IMR-90 (cell line): ENCODE measurements at regions not wholly inside any gene's neighbourhood (a gene's known extent, or its start where the extent isn't known, plus 50 kb on each side); places are given as distances from the start of the nearest gene placed in this dataset.

Experiments
- ATAC-seq: fragments of 200-7000 bp; cut with Tn5 transposase; 2 replicates; pipeline ENCODE4 v1.9.1; 2020; ENCODE audit warnings: low read depth, mild to moderate bottlenecking, moderate library complexity
- BruUV-seq: library from RNA; stranded (reverse); fragments of 400-500 nt; replicated peaks from 2 replicates; lab custom pipeline; 2021; lab: Mats Ljungman, UMichigan
- CTCF ChIA-PET: fragments of 300-600 bp; formaldehyde crosslinking; extraction: SDS; loops from one replicate; lab custom pipeline; 2021; ENCODE audit warnings: antibody characterized with exemption; lab: Yijun Ruan, JAX
- POLR2A ChIA-PET: fragments of 300-600 bp; sonication (Branson Sonifier 250); formaldehyde crosslinking; loops from one replicate; lab custom pipeline; 2022; ENCODE audit warnings: antibody characterized with exemption; ENCODE audit not compliant: unreplicated experiment; lab: Charles Lee
- DNase-seq: peaks from one replicate; pipeline ENCODE4 v3.0.0; 2013
- H2AFZ ChIP-seq: replicated peaks from 2 replicates; pipeline ENCODE3; 2013; ENCODE audit warnings: low read length, mild to moderate bottlenecking; ENCODE audit not compliant: poor library complexity
- H2AK5ac ChIP-seq: 2 replicates; pipeline ENCODE4 v1.6.1; 2013; ENCODE audit warnings: low read depth, low read length, inconsistent platforms
- H2AK9ac ChIP-seq: replicated peaks from 2 replicates; pipeline ENCODE3; 2013; ENCODE audit warnings: mild to moderate bottlenecking, low read depth, low read length, moderate library complexity; ENCODE audit not compliant: poor library complexity
- H2BK120ac ChIP-seq: 2 replicates; pipeline ENCODE4 v1.6.1; 2013; ENCODE audit warnings: low read depth, low read length, inconsistent platforms
- H2BK15ac ChIP-seq: 3 replicates; pipeline ENCODE4 v1.6.1; 2013; ENCODE audit warnings: low read depth, low read length, inconsistent platforms
- H2BK20ac ChIP-seq: 2 replicates; pipeline ENCODE4 v1.6.1; 2013; ENCODE audit warnings: low read depth, mild to moderate bottlenecking, inconsistent platforms, low read length, moderate library complexity
- H2BK5ac ChIP-seq: 2 replicates; pipeline ENCODE4 v1.6.1; 2013; ENCODE audit warnings: mild to moderate bottlenecking, low read depth, low read length, inconsistent platforms; ENCODE audit not compliant: poor library complexity, severe bottlenecking
- H3K14ac ChIP-seq: replicated peaks from 2 replicates; pipeline ENCODE4 v1.6.1; 2013; ENCODE audit warnings: low read depth, low read length, inconsistent platforms
- H3K18ac ChIP-seq: 2 replicates; pipeline ENCODE4 v1.6.1; 2013; ENCODE audit warnings: low read depth, low read length, control low read depth
- H3K23ac ChIP-seq: 2 replicates; pipeline ENCODE4 v1.6.1; 2013; ENCODE audit warnings: low read depth, low read length, inconsistent platforms
- H3K27ac ChIP-seq: 2 replicates; pipeline ENCODE4 v1.5.1; 2013; ENCODE audit warnings: mild to moderate bottlenecking, control low read depth, low read length; ENCODE audit not compliant: insufficient read depth
- H3K27me3 ChIP-seq: 2 replicates; pipeline ENCODE4 v1.6.1; 2013; ENCODE audit warnings: low read length; ENCODE audit not compliant: control insufficient read depth, insufficient read depth
- H3K36me3 ChIP-seq: 2 replicates; pipeline ENCODE4 v1.6.1; 2013; ENCODE audit warnings: low read length, mixed read lengths; ENCODE audit not compliant: control insufficient read depth, insufficient read depth
- H3K4ac ChIP-seq: 2 replicates; pipeline ENCODE4 v1.6.1; 2013; ENCODE audit warnings: low read depth, low read length, inconsistent platforms
- H3K4me1 ChIP-seq: 2 replicates; pipeline ENCODE4 v1.6.1; 2013; ENCODE audit warnings: low read length, mixed read lengths; ENCODE audit not compliant: control insufficient read depth, insufficient read depth
- H3K4me2 ChIP-seq: 2 replicates; pipeline ENCODE4 v1.6.1; 2013; ENCODE audit warnings: low read depth, mild to moderate bottlenecking, control low read depth, low read length, moderate library complexity
- H3K4me3 ChIP-seq: 2 replicates; pipeline ENCODE4 v1.5.1; 2013; ENCODE audit warnings: low read depth, mild to moderate bottlenecking, control low read depth, low read length, moderate library complexity; ENCODE audit not compliant: insufficient read depth
- H3K56ac ChIP-seq: 2 replicates; pipeline ENCODE4 v1.6.1; 2013; ENCODE audit warnings: low read length, inconsistent platforms; ENCODE audit not compliant: insufficient read depth; ENCODE audit errors: extremely low read depth
- H3K79me1 ChIP-seq, 2 experiments: 2 replicates each; pipeline ENCODE4 v1.6.1; 2013; ENCODE audit warnings: low read length in 2 of 2, inconsistent platforms in 1 of 2, low read depth in 1 of 2
- H3K9ac ChIP-seq: 2 replicates; pipeline ENCODE4 v1.6.1; 2013; ENCODE audit warnings: low read depth, low read length, control low read depth
- H3K9me1 ChIP-seq: 2 replicates; pipeline ENCODE4 v1.6.1; 2013; ENCODE audit warnings: low read length, inconsistent platforms; ENCODE audit not compliant: insufficient read depth
- H3K9me3 ChIP-seq: 2 replicates; pipeline ENCODE4 v1.6.1; 2013; ENCODE audit warnings: low read length; ENCODE audit not compliant: control insufficient read depth, insufficient read depth
- H4K20me1 ChIP-seq: 2 replicates; pipeline ENCODE4 v1.6.1; 2013; ENCODE audit warnings: low read length, inconsistent platforms; ENCODE audit not compliant: insufficient read depth
- H4K5ac ChIP-seq: 2 replicates; pipeline ENCODE4 v1.6.1; 2013; ENCODE audit warnings: mild to moderate bottlenecking, low read depth, low read length, control low read depth
- H4K8ac ChIP-seq, 2 experiments: 2 replicates each; pipeline ENCODE4 v1.6.1; 2013; ENCODE audit warnings: low read depth in 2 of 2, low read length in 2 of 2, control low read depth in 1 of 2, inconsistent platforms in 1 of 2
- H4K91ac ChIP-seq: 2 replicates; pipeline ENCODE4 v1.6.1; 2013; ENCODE audit warnings: low read depth, low read length, inconsistent platforms; ENCODE audit not compliant: insufficient read depth
- BHLHE40 ChIP-seq: fragments of 150-350 bp; IDR thresholded peaks from 2 replicates; pipeline ENCODE4 v1.6.1; 2016; ENCODE audit warnings: mild to moderate bottlenecking, low read depth, low read length
- CEBPB ChIP-seq: IDR thresholded peaks from 2 replicates; pipeline ENCODE4 v1.6.1; 2012; ENCODE audit warnings: low read depth, low read length, improper control_type of control experiment
- CTCF ChIP-seq: conservative IDR thresholded peaks from 2 replicates; pipeline ENCODE4 v1.5.1; 2012; ENCODE audit warnings: mild to moderate bottlenecking, low read depth, low read length, improper control_type of control experiment
- MAFK ChIP-seq: IDR thresholded peaks from 2 replicates; pipeline ENCODE4 v1.6.1; 2012; ENCODE audit warnings: low read depth, low read length, improper control_type of control experiment
- MAZ ChIP-seq: IDR thresholded peaks from 2 replicates; pipeline ENCODE4 v1.6.1; 2012; ENCODE audit warnings: low read depth, mild to moderate bottlenecking, low read length, improper control_type of control experiment, moderate library complexity, borderline replicate concordance
- MXI1 ChIP-seq: IDR thresholded peaks from 2 replicates; pipeline ENCODE4 v1.6.1; 2012; ENCODE audit warnings: low read depth, mild to moderate bottlenecking, low read length, moderate library complexity, borderline replicate concordance
- NFE2L2 ChIP-seq: fragments of 150-350 bp; IDR thresholded peaks from 2 replicates; pipeline ENCODE4 v1.6.1; 2016; ENCODE audit warnings: low read depth, mild to moderate bottlenecking, low read length
- POLR2A ChIP-seq: IDR thresholded peaks from 2 replicates; pipeline ENCODE4 v1.6.1; 2012; ENCODE audit warnings: mild to moderate bottlenecking, low read depth, low read length
- RAD21 ChIP-seq: IDR thresholded peaks from 2 replicates; pipeline ENCODE4 v1.6.1; 2012; ENCODE audit warnings: low read length, improper control_type of control experiment
- RCOR1 ChIP-seq: IDR thresholded peaks from 2 replicates; pipeline ENCODE4 v1.6.1; 2012; ENCODE audit warnings: mild to moderate bottlenecking, low read length, improper control_type of control experiment; ENCODE audit not compliant: insufficient replicate concordance
- RFX5 ChIP-seq: IDR thresholded peaks from 2 replicates; pipeline ENCODE4 v1.8.0; 2012; ENCODE audit warnings: low read depth, mild to moderate bottlenecking, low read length, moderate library complexity
- SMC3 ChIP-seq: fragments of 150-350 bp; IDR thresholded peaks from 2 replicates; pipeline ENCODE4 v1.6.1; 2016; ENCODE audit warnings: low read depth, mild to moderate bottlenecking, antibody characterized with exemption, low read length, moderate library complexity
- USF2 ChIP-seq: fragments of 150-350 bp; IDR thresholded peaks from 2 replicates; pipeline ENCODE4 v1.6.1; 2017; ENCODE audit warnings: mild to moderate bottlenecking, antibody characterized with exemption, low read length, low read depth
- WGBS, 2 experiments: methylation state at CpG; one replicate each; pipeline versions ENCODE4 v1.1.5 to v1.1.7; 2013; ENCODE audit warnings: missing lambda C conversion rate in 2 of 2; ENCODE audit not compliant: insufficient read length in 1 of 2; ENCODE audit errors: extremely low coverage in 2 of 2; 5-methylcytosine and 5-hydroxymethylcytosine counted together
- dilution Hi-C: fragments of 300-500 bp; cut with HindIII; formaldehyde crosslinking; loops from one replicate; pipeline ENCODE4 v1.14.3; 2018; ENCODE audit warnings: low sequenced_read_pairs; ENCODE audit not compliant: unreplicated experiment
- in situ Hi-C: fragments of 300-500 bp; cut with MboI; formaldehyde crosslinking; loops from 3 replicates; pipeline ENCODE4 v1.14.3; 2019; ENCODE audit warnings: low sequenced_read_pairs, inconsistent platforms, mixed read lengths
- intact Hi-C: fragments of 100-400 bp; cut with micrococcal nuclease; formaldehyde crosslinking; loops from 2 replicates; pipeline ENCODE4 v1.10.0; 2022
- TF ChIP-seq, protein P1 (sequence below): fragments of 150-350 bp; IDR thresholded peaks from 2 replicates; pipeline ENCODE4 v1.6.1; 2016; ENCODE audit warnings: low read depth, mild to moderate bottlenecking, low read length, moderate library complexity, borderline replicate concordance

DNA sequence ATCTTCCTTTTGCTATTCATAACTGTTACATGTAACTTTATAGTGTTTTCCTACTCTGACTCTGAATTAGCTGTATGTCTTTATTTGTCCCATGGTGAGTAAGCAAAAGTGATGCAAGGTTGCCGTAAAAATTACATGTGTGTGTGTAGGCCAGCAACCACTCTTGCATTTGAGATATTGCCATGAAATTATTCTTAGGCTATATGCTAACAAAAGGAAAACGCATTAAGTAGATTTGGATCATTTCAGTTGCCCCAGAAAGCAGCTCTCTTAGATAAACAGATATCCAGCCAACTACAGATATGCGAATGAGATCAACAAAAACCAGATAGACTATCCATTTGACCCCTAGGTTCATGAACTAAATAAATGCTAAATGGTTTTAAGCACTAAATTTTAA is 73.6 kb downstream of the CYLC2 start:
- H3K9me3 ChIP-seq: peaks cover 3% of the 10 kb centered on the region
- POLR2A ChIA-PET: no interaction called here
- H2BK20ac ChIP-seq: no peak overlapping the region
- no peak overlapping the region for H3K4ac ChIP-seq
- H3K18ac ChIP-seq: no peak overlapping the region
- no peak overlapping the region for H3K4me2 ChIP-seq
- no peak overlapping the region for H2AK5ac ChIP-seq
- DNase-seq: no peak
- no peaks in the 10 kb centered on the region for H3K9me1 ChIP-seq
- no peaks in the 10 kb centered on the region for H3K36me3 ChIP-seq
- TF ChIP-seq MAFK (no peak), RCOR1 (no peak), RFX5 (no peak), USF2 (no peak), POLR2A (no peak), NFE2L2 (no peak), RAD21 (no peak), SMC3 (no peak), CEBPB (no peak), CTCF (no peak), MXI1 (no peak), BHLHE40 (no peak), MAZ (no peak)
- TF ChIP-seq, protein P1, sequence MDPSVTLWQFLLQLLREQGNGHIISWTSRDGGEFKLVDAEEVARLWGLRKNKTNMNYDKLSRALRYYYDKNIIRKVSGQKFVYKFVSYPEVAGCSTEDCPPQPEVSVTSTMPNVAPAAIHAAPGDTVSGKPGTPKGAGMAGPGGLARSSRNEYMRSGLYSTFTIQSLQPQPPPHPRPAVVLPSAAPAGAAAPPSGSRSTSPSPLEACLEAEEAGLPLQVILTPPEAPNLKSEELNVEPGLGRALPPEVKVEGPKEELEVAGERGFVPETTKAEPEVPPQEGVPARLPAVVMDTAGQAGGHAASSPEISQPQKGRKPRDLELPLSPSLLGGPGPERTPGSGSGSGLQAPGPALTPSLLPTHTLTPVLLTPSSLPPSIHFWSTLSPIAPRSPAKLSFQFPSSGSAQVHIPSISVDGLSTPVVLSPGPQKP: no peak
- H2AK9ac ChIP-seq: no peak overlapping the region
- no peaks in the 10 kb centered on the region for H4K20me1 ChIP-seq
- WGBS, 2 experiments: no CpG with 5 or more reads among the region's 3 CpGs
- BruUV-seq: no TSS peak
- H2AFZ ChIP-seq: no peak overlapping the region
- H3K14ac ChIP-seq: no peak overlapping the region
- CTCF ChIA-PET: no interaction called here
- H3K56ac ChIP-seq: no peak overlapping the region
- no peak overlapping the region for H3K23ac ChIP-seq
- H4K8ac ChIP-seq: no peak overlapping the region
- no peaks in the 10 kb centered on the region for H3K79me1 ChIP-seq
- no peak overlapping the region for H3K4me3 ChIP-seq
- H2BK5ac ChIP-seq: no peak overlapping the region
- H2BK15ac ChIP-seq: no peak overlapping the region
- dilution Hi-C loops: no loop called here
- intact Hi-C loops: no loop called here
- no peak overlapping the region for H3K27ac ChIP-seq
- no peak overlapping the region for H4K91ac ChIP-seq
- no peaks in the 10 kb centered on the region for H3K27me3 ChIP-seq
- no peak overlapping the region for H2BK120ac ChIP-seq
- H4K5ac ChIP-seq: no peak overlapping the region
- no peak for ATAC-seq
- H3K4me1 ChIP-seq: no peaks in the 10 kb centered on the region
- in situ Hi-C loops: no loop called here
- H3K9ac ChIP-seq: no peak overlapping the region
